ENCODE measurements at regions not wholly inside any gene's neighbourhood (a gene's known extent, or its start where the extent isn't known, plus 50 kb on each side); places are given as distances from the start of the nearest gene placed in this dataset.

DNA sequence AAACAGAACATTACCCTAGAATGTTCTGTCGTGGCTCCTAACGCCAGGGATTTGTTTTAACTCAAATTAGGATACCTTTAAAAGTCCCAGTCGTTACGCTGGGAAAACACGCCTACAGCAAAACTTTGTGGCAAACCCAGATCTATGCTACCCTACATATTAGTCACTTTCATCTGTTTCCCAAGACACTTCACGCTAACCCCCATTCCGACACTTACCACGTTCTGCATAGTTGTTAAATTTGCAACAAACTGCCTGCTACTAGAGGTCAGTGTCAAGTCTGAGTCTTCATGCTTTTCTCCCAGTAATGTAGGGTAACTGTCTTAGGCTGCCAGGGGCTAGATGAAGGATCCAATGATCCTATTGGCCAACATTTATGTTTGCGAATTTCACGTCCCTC, 140.3 kb downstream of the RASEF start:
- FAIRE-seq = no peak
- TF ChIP-seq POU2F2 (IDR thresholded peaks at IDR 0.05; ENCODE audit: low read depth, low read length) (no peak), TAF1 (IDR thresholded peaks at IDR 0.05; ENCODE audit: low read depth, low read length) (no peak), SPI1 (IDR thresholded peaks at IDR 0.05; ENCODE audit: low read depth, low read length) (no peak), POLR2AphosphoS5 (IDR thresholded peaks at IDR 0.05; ENCODE audit: low read depth, low read length) (no peak), PAX5 (IDR thresholded peaks at IDR 0.05; ENCODE audit: insufficient read depth, low read length, severe bottlenecking) (no peak), POLR2A (IDR thresholded peaks at IDR 0.05; ENCODE audit: low read depth, low read length) (no peak)
- DNase-seq (ENCODE audit: insufficient read length, low spot score) = no peak

DNA sequence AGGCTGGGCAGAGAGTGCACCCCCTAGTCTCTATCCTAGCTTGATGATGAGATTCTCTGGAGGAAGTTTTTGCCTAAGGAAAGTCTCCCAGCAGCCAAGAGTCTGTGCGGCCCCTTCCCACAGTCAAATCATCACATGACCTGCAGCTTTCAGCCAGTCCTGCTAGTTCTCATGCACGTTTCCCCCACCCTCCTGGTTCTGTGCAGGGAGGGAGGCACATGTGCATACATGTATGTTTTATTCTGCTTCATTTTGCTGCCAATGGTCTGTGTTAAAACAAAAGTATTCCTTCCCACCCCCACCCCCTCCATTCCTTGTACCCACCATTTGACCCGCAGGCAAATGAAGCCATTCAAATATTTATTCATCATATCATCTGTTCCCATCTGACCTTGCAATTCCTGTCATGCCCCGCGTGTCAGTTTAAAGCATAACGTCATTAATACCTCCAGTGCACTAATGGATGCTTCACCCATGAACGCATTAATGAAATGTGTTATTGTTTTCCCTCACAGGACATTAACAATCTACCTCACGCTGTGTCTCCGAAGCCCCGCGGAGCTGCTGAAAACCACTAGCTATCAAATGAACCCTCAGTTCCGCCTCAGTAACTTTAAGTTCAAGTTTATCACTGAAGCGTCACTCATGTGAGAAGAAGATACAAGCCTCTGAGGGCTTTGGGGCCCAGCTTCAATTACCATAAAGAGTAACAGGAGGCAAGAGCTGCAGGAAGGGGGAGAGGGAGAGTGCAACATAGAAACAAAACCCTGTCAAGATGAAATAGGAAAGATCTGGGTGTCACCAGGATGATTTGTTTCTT, 139.6 kb downstream of the RASEF start:
- no peak for TF ChIP-seq POU2F2 (IDR thresholded peaks at IDR 0.05; ENCODE audit: low read depth, low read length)
- TF ChIP-seq SPI1 (IDR thresholded peaks at IDR 0.05; ENCODE audit: low read depth, low read length) = no peak
- no peak for TF ChIP-seq TAF1 (IDR thresholded peaks at IDR 0.05; ENCODE audit: low read depth, low read length)
- no peak for TF ChIP-seq POLR2AphosphoS5 (IDR thresholded peaks at IDR 0.05; ENCODE audit: low read depth, low read length)
- FAIRE-seq (no peak), DNase-seq (ENCODE audit: insufficient read length, low spot score) (no peak)

DNA sequence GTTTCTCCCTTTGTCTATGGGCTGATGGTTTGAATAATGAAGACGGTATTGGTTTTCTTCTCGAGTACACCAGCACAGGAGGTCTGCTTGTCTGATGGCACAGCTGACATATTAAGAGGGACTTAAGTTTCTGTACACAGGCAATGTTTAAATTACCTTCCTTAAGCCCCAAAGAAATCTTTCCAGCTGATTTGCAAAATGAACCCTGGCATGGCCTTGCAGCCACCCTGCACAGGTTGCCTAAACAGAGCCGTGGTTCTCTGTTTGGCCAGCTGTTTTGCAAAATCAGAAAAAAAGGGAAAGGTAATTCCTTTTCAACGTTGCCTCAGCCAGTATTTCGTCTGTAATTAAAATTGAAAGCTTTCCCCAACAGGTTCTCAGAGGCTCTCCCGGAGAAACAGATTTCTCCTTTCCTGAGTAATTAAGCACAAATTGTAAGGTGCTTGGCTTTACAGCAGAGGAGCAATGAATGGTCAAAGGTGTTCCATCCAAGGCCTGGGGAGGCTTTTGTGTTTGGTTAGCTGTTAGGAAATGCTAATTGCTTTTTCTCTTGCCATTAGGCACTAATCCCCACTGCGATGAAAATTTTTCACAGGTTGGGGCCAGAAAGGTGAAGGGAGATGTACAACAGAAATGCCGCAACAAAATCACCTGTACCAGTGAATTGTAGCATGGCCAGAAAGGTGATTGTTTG, 138.9 kb downstream of the RASEF start:
- no peak for TF ChIP-seq POLR2AphosphoS5 (IDR thresholded peaks at IDR 0.05; ENCODE audit: low read depth, low read length)
- TF ChIP-seq PAX5 (IDR thresholded peaks at IDR 0.05; ENCODE audit: insufficient read depth, low read length, severe bottlenecking) = no peak
- no peak for TF ChIP-seq SPI1 (IDR thresholded peaks at IDR 0.05; ENCODE audit: low read depth, low read length)
- no peak for TF ChIP-seq POU2F2 (IDR thresholded peaks at IDR 0.05; ENCODE audit: low read depth, low read length)
- no peak for TF ChIP-seq POLR2A (IDR thresholded peaks at IDR 0.05; ENCODE audit: low read depth, low read length)
- TF ChIP-seq TAF1 (IDR thresholded peaks at IDR 0.05; ENCODE audit: low read depth, low read length) = no peak
- DNase-seq (ENCODE audit: insufficient read length, low spot score) = no peak
- no peak for FAIRE-seq

Measured in GM12891 (cell line).